ENCODE measurements at regions not wholly inside any gene's neighbourhood (a gene's known extent, or its start where the extent isn't known, plus 50 kb on each side); places are given as distances from the start of the nearest gene placed in this dataset.

- DNase-seq (ENCODE audit: low spot score), result no peak
- TF ChIP-seq POLR2AphosphoS5 (IDR thresholded peaks at IDR 0.05) (no peak), POLR2A (IDR thresholded peaks at IDR 0.05) (no peak), CTCF (IDR thresholded peaks at IDR 0.05) (no peak)
- H3K4me1 ChIP-seq (replicated peaks), result no peaks in the 10 kb centered on the region
- no peaks in the 10 kb centered on the region for H3K9me3 ChIP-seq
- no peaks in the 10 kb centered on the region for H3K36me3 ChIP-seq
- intact Hi-C loops (cut with DNase I), result loop anchor here (10.0 kb wide), 1 partner anchor 450 kb away; the partner anchor contains the start of gene CCDC175
- WGBS, result 45% methylated on average over 4 of the region's 4 CpGs
- no peak overlapping the region for H3K27ac ChIP-seq
- H3K4me3 ChIP-seq, result no peak overlapping the region
- no peaks in the 10 kb centered on the region for H3K27me3 ChIP-seq (replicated peaks; ENCODE audit: insufficient read depth)
Measured at GRCh38 chr14:59125156-59125555, 63.3 kb upstream of the DAAM1 start.

GRCh38 chr14:59126714-59127436 lies 61.6 kb upstream of the DAAM1 start:
- Histone ChIP-seq H3K27me3 (replicated peaks; ENCODE audit: insufficient read depth) (no peaks in the 10 kb centered on the region), H3K4me1 (replicated peaks) (no peaks in the 10 kb centered on the region), H3K4me3 (no peak overlapping the region), H3K27ac (no peak overlapping the region), H3K36me3 (no peaks in the 10 kb centered on the region), H3K9me3 (no peaks in the 10 kb centered on the region)
- no peak for TF ChIP-seq POLR2A (IDR thresholded peaks at IDR 0.05)
- peak; percentile 37 to 87 (median 82) for TF ChIP-seq CTCF (IDR thresholded peaks at IDR 0.05)
- TF ChIP-seq POLR2AphosphoS5 (IDR thresholded peaks at IDR 0.05), result no peak
- 41% methylated on average over 4 of the region's 4 CpGs for WGBS
- DNase-seq (ENCODE audit: low spot score), result peak; percentile 33
- intact Hi-C loops (cut with DNase I), result loop anchor here (1.0 to 10.0 kb wide), 2 partner anchors 317 to 448 kb away; partner anchors contain the start of gene CCDC175

- Histone ChIP-seq H3K4me3 (no peak overlapping the region), H3K36me3 (no peaks in the 10 kb centered on the region), H3K27me3 (replicated peaks; ENCODE audit: insufficient read depth) (no peaks in the 10 kb centered on the region), H3K9me3 (no peaks in the 10 kb centered on the region), H3K27ac (no peak overlapping the region), H3K4me1 (replicated peaks) (no peaks in the 10 kb centered on the region)
- TF ChIP-seq POLR2AphosphoS5 (IDR thresholded peaks at IDR 0.05), result no peak
- peak in 2 of 4 experiments; percentile 5 to 8 for TF ChIP-seq CTCF (IDR thresholded peaks at IDR 0.05)
- TF ChIP-seq POLR2A (IDR thresholded peaks at IDR 0.05), result no peak
- 69% methylated on average over 1 of the region's 1 CpG for WGBS
- intact Hi-C loops (cut with DNase I), result loop anchor here (1.0 to 10.0 kb wide), 2 partner anchors 317 to 447 kb away; partner anchors contain the start of gene CCDC175
- DNase-seq (ENCODE audit: low spot score), result no peak
Measured at GRCh38 chr14:59127437-59127732, 61.1 kb upstream of the DAAM1 start.

- Histone ChIP-seq H3K27me3 (replicated peaks; ENCODE audit: insufficient read depth) (no peaks in the 10 kb centered on the region), H3K36me3 (no peaks in the 10 kb centered on the region), H3K9me3 (no peaks in the 10 kb centered on the region), H3K4me1 (replicated peaks) (no peaks in the 10 kb centered on the region), H3K4me3 (no peak overlapping the region), H3K27ac (no peak overlapping the region)
- WGBS, result 89% methylated on average over 7 of the region's 7 CpGs
- TF ChIP-seq POLR2AphosphoS5 (IDR thresholded peaks at IDR 0.05) (no peak), CTCF (IDR thresholded peaks at IDR 0.05) (no peak), POLR2A (IDR thresholded peaks at IDR 0.05) (no peak)
- intact Hi-C loops (cut with DNase I), result loop anchor here (5.0 to 10.0 kb wide), 2 partner anchors 184 to 297 kb away; no protein-coding TSS in a partner anchor
- DNase-seq (ENCODE audit: low spot score), result no peak
Measured at GRCh38 chr14:59130462-59130861, 58.0 kb upstream of the DAAM1 start.

Data from prostate gland (tissue), 2 donors.